IgD-negative memory B cell (primary cell): ENCODE measurements at regions not wholly inside any gene's neighbourhood (a gene's known extent, or its start where the extent isn't known, plus 50 kb on each side); places are given as distances from the start of the nearest gene placed in this dataset.

ENCODE experiments used
- H3K27ac Mint-ChIP-seq, 3 donors: one replicate each; pipeline ENCODE4 v1.8.0; 2020 to 2022; ENCODE audit warnings: mild to moderate bottlenecking in 3 of 3, mixed read lengths in 3 of 3, moderate library complexity in 1 of 3
- H3K27me3 Mint-ChIP-seq: one replicate; pipeline ENCODE4 v1.8.0; 2021; ENCODE audit warnings: mixed read lengths
- H3K36me3 Mint-ChIP-seq: one replicate; pipeline ENCODE4 v1.8.0; 2020; ENCODE audit warnings: mild to moderate bottlenecking, mixed read lengths
- H3K4me1 Mint-ChIP-seq, 3 donors: one replicate each; pipeline ENCODE4 v1.8.0; 2020 to 2022; ENCODE audit warnings: mixed read lengths in 3 of 3, mild to moderate bottlenecking in 1 of 3
- H3K4me3 Mint-ChIP-seq, 4 donors: one replicate each; pipeline ENCODE4 v1.8.0; 2020 to 2022; ENCODE audit warnings: mild to moderate bottlenecking in 4 of 4, mixed read lengths in 4 of 4, moderate library complexity in 3 of 4
- H3K9me3 Mint-ChIP-seq, 3 donors: one replicate each; pipeline ENCODE4 v1.8.0; 2020 to 2021; ENCODE audit warnings: mixed read lengths in 3 of 3, mild to moderate bottlenecking in 1 of 3

DNA sequence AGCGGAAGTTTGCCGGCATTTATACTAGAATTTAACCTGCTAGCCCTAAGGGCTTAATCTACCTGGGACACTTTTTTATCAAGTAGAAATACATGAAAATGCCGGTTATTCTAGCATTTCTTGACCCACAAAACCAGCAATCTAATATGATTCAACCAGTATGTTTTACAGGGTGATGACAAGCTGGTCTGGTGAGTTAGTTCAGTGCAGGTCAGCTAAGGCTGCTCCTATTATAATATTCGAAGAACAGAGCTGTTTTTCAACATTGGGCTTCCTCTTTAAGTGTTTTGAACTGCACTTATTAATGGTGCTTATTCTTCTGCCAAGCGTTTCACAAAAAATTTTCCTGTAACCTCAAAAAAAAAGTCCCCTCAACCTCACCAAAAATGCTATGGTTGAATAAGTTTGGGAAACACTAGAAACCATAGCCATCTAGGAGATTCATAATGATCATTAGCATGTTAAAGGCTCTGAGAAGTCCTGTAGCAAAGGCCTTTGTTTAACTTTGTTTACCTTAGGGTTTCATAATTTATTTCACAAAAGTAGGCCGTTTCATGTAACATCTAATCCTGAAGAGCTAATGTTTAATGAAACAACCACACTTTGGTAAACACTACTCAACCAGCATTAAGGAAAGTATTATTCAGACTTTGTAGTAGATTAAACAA, 526.6 kb downstream of the KLF12 start:
- H3K27me3 Mint-ChIP-seq = no peaks in the 10 kb centered on the region
- no peaks in the 10 kb centered on the region for H3K4me1 Mint-ChIP-seq
- H3K36me3 Mint-ChIP-seq = no peaks in the 10 kb centered on the region
- H3K9me3 Mint-ChIP-seq = peaks cover 0 to 7% (median 7%) of the 10 kb centered on the region in 3 donors
- no peak overlapping the region for H3K4me3 Mint-ChIP-seq
- H3K27ac Mint-ChIP-seq = no peak overlapping the region

DNA sequence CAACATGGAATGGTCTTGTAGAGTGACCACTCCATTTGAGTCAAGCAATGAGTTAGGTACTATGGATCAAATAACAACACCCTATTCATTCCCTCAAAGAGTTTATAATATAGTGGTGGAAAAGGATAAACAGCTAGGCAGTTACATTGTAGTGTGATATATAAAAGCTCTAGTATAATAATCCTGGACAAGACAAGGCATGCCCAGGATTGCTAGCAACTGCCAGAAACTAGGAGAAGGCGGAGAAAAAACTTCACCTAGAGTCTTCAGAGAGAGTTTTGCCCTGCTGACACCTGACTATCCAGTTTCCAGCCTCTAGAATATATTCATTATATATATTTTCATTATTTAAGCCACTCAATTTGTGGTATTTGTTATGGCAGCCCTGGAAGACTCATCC, 530.6 kb downstream of the KLF12 start:
- Mint-ChIP-seq H3K4me1 (no peaks in the 10 kb centered on the region), H3K36me3 (peaks cover 2% of the 10 kb centered on the region), H3K4me3 (no peak overlapping the region), H3K27me3 (no peaks in the 10 kb centered on the region), H3K27ac (no peak overlapping the region), H3K9me3 (peaks cover 2 to 7% (median 5%) of the 10 kb centered on the region in 3 donors)

DNA sequence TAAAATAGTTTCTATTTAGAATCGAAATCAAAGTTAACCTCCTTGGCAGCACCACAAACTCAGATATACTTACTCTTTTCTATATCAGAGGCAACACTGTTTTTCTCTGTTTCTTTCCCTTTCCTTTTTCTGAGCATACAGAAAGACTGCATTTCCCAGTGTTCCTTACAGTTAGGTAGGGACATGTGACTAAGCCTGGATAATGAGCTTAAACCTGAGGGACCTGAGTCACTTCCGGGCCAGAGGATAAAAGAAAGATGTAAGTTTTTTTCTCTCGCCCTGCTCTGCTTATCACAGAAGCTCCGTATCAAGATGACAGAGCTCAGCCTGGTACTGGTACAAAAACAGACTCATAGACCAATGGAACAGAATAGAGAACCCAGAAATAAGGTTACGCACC, 531.9 kb downstream of the KLF12 start:
- no peaks in the 10 kb centered on the region for H3K4me1 Mint-ChIP-seq

DNA sequence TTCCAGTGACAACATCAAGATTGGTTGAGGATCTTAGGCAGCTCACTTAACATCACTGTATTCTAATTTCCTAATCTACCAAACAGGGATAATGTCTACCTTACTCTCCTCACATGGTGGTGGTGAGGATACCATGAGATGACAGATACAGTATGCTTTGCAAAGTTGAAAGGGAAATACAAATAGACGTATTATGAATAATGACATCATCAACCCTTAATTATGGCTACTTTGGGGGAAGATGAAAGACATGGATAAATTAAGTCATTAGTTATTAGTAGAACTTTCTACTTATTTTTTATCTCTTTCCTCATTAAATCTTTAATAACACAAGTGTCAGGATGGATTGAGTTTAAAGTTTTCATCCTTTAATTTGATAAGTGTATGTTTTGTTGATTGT, 532.5 kb downstream of the KLF12 start:
- Mint-ChIP-seq H3K27me3 (no peaks in the 10 kb centered on the region), H3K9me3 (peaks cover 2 to 7% (median 5%) of the 10 kb centered on the region in 3 donors), H3K36me3 (peaks cover 2% of the 10 kb centered on the region), H3K4me3 (no peak overlapping the region), H3K4me1 (no peaks in the 10 kb centered on the region), H3K27ac (no peak overlapping the region)

More for the DNA sequence above, 531.9 kb downstream of the KLF12 start:
- H3K27me3 Mint-ChIP-seq = no peaks in the 10 kb centered on the region
- peaks cover 2 to 7% (median 5%) of the 10 kb centered on the region in 3 donors for H3K9me3 Mint-ChIP-seq
- H3K4me3 Mint-ChIP-seq = no peak overlapping the region
- no peak overlapping the region for H3K27ac Mint-ChIP-seq
- H3K36me3 Mint-ChIP-seq = peaks cover 2% of the 10 kb centered on the region

DNA sequence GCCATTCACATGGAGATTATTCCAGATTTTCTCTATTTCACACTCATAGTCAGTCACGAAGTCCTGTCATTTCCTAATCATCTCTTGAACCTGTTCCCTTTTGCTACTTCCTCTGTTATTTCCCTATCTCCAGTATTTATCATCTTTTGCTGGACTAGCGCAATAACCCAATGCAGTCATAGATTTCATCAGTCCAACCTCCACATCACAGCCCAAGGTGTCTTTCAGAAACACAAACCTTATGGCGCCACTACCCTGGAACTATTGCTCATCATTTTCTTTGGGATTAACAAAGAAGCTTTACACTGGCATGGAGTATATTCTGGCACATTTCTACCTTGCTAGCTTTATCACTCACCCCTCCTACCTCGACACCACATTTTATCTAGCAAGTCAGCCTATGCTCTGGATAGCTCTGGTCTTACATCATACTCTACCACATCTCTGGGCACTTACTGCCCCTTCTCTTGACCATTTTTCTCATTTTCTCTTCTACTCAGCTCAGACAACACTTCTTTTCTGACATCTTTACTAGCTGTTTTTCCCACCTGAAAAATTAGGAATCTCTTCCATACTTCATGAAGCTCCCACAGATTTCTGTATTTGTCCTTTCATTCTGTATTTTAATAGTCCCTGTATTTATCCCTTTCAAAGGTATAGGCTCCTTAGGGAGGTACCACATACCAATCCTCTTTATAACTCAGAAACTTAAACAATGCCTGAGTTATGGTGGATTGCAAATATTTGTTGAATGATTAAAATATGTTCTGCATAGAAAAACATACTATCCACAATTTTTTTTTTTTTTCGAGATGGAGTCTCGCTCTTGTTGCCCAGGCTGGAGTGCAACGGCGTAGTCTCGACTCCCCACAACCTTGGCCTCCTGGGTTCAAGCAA, 534.7 kb downstream of the KLF12 start:
- Mint-ChIP-seq H3K9me3 (peaks cover 2 to 5% (median 4%) of the 10 kb centered on the region in 3 donors), H3K27me3 (no peaks in the 10 kb centered on the region), H3K4me3 (no peak overlapping the region), H3K27ac (no peak overlapping the region), H3K36me3 (peaks cover 2% of the 10 kb centered on the region), H3K4me1 (no peaks in the 10 kb centered on the region)

DNA sequence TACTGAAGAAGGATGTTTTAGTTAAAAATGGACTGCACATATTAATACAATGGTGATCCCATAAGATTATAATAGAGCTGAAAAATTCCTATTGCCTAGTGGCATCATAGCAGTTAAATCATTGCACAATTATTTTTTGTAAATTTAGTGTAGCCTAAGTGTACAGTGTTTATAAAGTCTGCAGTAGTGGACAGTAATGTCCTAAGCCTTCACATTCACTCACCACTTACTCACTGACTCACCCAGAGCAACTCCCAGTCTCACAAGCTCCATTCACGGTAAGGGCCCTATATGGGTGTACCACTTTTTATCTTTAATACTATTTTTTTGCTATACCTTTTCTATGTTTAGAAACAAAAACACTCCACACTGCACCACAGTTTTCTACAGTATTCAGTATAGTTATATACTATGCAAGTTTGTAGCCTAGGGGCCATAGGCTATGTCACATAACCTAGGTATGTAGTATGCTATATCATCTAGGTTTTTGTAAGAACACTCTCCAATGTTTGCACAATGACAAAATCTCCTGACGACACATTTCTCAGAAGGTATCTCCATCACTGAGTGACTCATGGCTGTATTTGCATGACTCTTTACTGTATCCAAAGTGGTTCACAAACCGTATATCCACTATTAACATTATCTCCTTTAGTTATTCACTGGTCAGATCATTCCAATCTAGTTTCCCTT, 536.0 kb downstream of the KLF12 start:
- no peak overlapping the region for H3K4me3 Mint-ChIP-seq
- H3K4me1 Mint-ChIP-seq = no peaks in the 10 kb centered on the region
- H3K27ac Mint-ChIP-seq = no peak overlapping the region
- H3K36me3 Mint-ChIP-seq = peaks cover 2% of the 10 kb centered on the region
- H3K27me3 Mint-ChIP-seq = no peaks in the 10 kb centered on the region
- peaks cover 0 to 2% (median 1%) of the 10 kb centered on the region in 3 donors for H3K9me3 Mint-ChIP-seq

DNA sequence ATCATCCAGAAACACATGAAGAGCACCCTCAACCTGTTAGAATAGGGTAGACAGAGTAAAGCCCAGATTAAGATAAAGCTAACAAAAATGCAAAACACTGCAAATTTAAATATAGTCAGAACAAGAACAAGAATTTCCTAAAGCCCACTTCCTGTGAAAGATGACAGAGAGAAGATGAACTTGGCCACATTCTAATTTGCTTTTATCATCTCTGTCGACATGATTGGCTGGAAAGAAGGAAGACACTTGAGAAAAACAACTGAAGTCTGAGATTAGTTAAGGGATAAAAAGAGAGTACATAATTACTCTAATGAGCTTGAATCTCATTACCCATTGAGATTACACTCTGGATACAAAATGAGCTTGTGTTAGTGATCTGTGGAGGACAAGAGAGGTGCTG, 537.6 kb downstream of the KLF5 start:
- Mint-ChIP-seq H3K36me3 (no peaks in the 10 kb centered on the region), H3K27me3 (no peaks in the 10 kb centered on the region), H3K9me3 (peaks cover 0 to 2% (median 1%) of the 10 kb centered on the region in 3 donors), H3K4me3 (no peak overlapping the region), H3K4me1 (no peaks in the 10 kb centered on the region), H3K27ac (no peak overlapping the region)

DNA sequence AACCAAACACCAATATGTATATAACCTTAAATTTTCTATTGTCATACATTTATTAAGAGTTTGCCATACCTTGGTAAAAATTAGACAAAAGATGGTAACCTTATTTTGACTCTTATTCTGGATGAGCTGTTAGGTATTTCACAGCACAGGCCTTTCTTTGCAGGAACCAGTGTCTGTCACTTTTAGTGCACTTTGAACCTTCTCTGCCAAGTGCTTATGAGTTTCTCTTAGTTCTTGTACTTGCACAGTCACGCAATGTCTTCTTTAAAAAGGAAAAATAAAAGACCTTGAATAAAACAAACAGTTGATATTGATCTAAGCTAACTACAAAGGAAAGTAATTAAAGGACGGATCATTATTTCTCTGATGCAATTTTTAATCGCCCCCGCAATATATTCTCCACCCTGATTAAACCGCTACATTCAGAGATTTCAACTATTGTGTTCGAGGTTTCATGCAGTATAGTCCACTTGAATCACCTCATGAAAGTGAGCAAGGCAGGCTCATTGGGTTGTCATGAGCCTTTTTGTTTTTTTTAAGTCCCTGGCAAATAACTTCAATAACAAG, 534.5 kb downstream of the KLF5 start:
- Mint-ChIP-seq H3K9me3 (peaks cover 0 to 1% (median 0%) of the 10 kb centered on the region in 3 donors), H3K4me1 (no peaks in the 10 kb centered on the region), H3K4me3 (no peak overlapping the region), H3K27me3 (no peaks in the 10 kb centered on the region), H3K36me3 (no peaks in the 10 kb centered on the region), H3K27ac (no peak overlapping the region)

DNA sequence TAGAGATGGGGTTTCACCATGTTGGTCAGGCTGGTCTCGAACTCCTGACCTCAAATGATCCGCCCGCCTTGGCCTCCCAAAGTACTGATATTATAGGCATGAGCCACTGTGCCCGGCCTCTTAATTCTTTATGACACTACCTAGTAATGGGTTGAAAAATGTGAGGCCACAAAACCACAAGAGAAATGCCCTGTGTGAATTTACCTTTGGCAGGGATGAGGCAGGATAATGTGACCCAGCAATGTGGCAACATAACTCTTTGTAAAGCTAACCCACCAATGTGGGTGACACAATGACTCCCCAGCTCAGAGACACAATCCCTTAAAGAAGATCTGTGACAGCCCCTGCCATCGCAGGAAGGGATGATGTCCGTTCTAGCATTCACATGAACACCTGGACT, 533.1 kb downstream of the KLF5 start:
- no peaks in the 10 kb centered on the region for H3K36me3 Mint-ChIP-seq
- H3K27ac Mint-ChIP-seq = no peak overlapping the region
- H3K4me1 Mint-ChIP-seq = no peaks in the 10 kb centered on the region
- H3K27me3 Mint-ChIP-seq = no peaks in the 10 kb centered on the region
- no peak overlapping the region for H3K4me3 Mint-ChIP-seq
- peaks cover 0 to 1% (median 0%) of the 10 kb centered on the region in 3 donors for H3K9me3 Mint-ChIP-seq

DNA sequence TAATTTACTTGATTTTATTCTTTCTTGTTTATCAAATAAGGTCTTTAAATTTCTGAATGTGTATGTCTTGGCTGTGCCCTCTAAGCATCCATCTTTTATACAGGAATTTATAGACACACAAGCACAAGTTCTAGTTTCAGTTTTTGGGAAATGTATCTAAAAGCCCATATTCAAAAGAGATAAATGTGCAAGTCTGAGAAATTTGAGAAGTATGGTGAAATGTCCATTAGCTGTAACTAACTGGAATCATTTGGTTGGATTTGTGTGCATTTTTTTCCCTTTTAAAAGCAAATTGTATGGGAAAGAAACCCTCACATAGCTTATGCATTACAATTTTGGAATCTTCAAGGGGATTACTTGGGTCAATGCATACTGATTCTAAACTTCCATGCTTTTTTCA, 532.0 kb downstream of the KLF5 start:
- H3K9me3 Mint-ChIP-seq = peaks cover 0 to 5% (median 4%) of the 10 kb centered on the region in 3 donors
- no peaks in the 10 kb centered on the region for H3K36me3 Mint-ChIP-seq
- H3K4me3 Mint-ChIP-seq = no peak overlapping the region
- H3K27me3 Mint-ChIP-seq = peaks cover 2% of the 10 kb centered on the region
- H3K4me1 Mint-ChIP-seq = no peaks in the 10 kb centered on the region
- no peak overlapping the region for H3K27ac Mint-ChIP-seq

DNA sequence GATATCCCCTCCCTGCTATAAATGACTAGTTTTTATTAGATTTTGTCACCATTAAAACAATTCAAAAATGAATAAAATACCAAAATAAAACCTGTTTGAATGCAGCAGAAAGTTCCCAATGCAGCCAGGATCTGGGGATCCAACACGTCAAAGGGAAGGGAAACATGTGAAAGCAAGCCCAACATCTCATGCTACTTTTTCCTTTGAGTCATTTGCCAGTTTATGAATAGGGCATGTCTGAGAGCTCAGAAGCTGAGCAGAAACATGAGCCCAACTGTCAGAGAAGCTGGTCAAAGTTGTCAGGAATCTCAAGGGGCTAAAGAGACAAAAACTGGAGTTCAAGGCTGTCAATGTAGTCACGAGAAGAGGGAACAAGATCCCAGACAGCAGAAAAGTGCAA, 526.4 kb downstream of the KLF5 start:
- peaks cover 0 to 8% (median 4%) of the 10 kb centered on the region in 3 donors for H3K9me3 Mint-ChIP-seq
- peaks cover 6% of the 10 kb centered on the region for H3K27me3 Mint-ChIP-seq
- no peaks in the 10 kb centered on the region for H3K4me1 Mint-ChIP-seq
- H3K4me3 Mint-ChIP-seq = no peak overlapping the region
- no peak overlapping the region for H3K27ac Mint-ChIP-seq
- H3K36me3 Mint-ChIP-seq = no peaks in the 10 kb centered on the region

DNA sequence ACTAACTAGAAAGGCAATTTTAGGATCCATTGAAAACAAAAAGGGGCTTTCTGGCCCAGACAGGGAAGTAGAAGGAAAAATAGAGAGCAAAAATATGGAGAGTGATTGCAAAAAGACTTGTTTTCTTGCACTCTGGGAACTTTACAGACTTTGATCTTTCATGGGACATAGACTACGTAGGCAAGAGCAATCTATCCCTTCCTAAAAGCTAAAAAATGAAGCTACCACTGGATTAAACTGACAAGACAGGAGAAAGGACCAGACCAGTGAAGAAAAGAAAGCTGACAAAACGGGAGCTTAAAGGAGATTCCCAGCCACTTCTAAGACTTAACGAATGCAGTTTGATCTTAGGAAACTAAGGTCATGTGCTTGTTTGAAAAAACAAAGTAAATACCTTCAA, 524.5 kb downstream of the KLF5 start:
- Mint-ChIP-seq H3K27me3 (peaks cover 6% of the 10 kb centered on the region), H3K27ac (no peak overlapping the region), H3K4me3 (no peak overlapping the region), H3K4me1 (no peaks in the 10 kb centered on the region), H3K36me3 (no peaks in the 10 kb centered on the region), H3K9me3 (peaks cover 0 to 8% (median 4%) of the 10 kb centered on the region in 3 donors)

DNA sequence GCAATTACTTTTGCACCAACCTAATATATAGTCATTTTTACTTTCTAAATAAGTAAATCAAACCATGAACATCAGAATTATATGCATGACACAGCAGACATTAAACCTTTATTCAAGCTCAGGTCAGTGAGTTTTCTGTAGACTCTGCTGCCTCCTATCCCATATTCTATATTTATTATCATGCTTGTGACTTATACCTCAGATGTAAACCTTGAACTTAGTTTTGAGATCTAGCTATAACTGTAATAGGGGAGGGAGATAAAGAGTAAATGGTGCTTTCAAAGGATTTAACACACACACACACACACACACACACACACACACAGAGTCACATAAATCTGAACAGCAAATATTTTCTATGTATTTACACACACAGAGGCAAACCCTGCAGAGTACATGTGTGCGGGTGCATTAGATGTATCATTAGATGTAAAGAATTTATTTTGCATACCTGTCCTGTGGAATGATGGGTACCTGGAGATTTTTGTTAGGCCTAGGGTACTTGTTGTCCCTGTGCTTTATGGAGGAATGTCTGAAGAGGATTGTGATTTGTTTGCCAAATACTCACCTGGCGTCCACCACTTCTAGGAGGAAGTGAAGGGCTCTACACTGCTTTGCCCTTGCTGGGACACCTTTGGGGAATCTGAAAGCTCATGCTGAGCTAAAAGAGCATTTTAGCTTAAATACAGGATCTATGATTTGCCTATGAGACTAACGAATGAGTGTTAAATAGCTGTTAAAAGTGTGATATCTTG, 521.9 kb downstream of the KLF5 start:
- H3K4me1 Mint-ChIP-seq = no peaks in the 10 kb centered on the region
- peaks cover 4% of the 10 kb centered on the region for H3K27me3 Mint-ChIP-seq
- peaks cover 0 to 5% (median 0%) of the 10 kb centered on the region in 3 donors for H3K9me3 Mint-ChIP-seq
- H3K4me3 Mint-ChIP-seq = no peak overlapping the region
- H3K27ac Mint-ChIP-seq = no peak overlapping the region
- H3K36me3 Mint-ChIP-seq = no peaks in the 10 kb centered on the region

DNA sequence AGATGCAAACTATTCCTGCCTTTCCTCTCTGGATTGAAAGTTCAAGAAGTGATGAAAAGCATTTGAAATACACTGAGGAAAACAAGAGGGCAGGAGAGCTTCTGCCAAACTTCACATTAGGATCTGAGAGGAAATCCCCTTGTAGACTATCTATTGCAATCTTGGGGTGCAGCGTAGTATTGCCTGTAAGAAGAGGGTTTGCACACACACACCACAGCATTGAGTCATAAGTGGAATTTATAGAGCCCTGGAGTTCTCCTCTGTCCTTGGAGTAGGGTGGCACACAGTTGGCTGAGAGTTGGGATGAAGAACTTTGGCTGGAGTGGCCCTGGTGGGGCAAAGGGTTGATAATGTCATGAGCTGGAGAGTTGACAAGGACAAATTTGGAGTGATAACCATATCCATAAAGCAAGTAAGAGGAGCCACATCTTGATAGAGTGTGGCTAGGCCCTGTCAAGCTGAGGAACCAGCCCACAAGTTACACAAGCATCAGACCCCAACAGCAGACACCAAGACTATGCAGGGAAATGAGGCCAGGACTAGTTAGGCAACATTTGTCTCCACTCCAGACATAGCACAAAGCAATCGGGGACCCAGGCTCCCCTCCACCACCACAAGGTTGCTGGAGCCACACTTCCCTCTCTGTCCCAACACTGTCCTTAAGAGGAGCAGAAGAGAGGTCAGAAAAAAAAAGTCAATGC, 520.9 kb downstream of the KLF5 start:
- no peak overlapping the region for H3K4me3 Mint-ChIP-seq
- no peak overlapping the region for H3K27ac Mint-ChIP-seq
- H3K4me1 Mint-ChIP-seq = no peaks in the 10 kb centered on the region
- H3K36me3 Mint-ChIP-seq = no peaks in the 10 kb centered on the region
- H3K27me3 Mint-ChIP-seq = peaks cover 4% of the 10 kb centered on the region
- peaks cover 0 to 3% (median 0%) of the 10 kb centered on the region in 3 donors for H3K9me3 Mint-ChIP-seq
